PC-9 (cell line): ENCODE measurements at regions not wholly inside any gene's neighbourhood (a gene's known extent, or its start where the extent isn't known, plus 50 kb on each side); places are given as distances from the start of the nearest gene placed in this dataset.
"Not testable (repeated sequence)": the region's sequence is repeated elsewhere in the genome, so short reads cannot be mapped to it uniquely, and the experiment has no call there.

ENCODE experiments used
- BruUV-seq: library from RNA; stranded (reverse); fragments of 400-500 nt; replicated peaks from 2 replicates; lab custom pipeline; 2021; lab: Mats Ljungman, UMichigan
- CTCF ChIA-PET: fragments of 300-600 bp; sonication (Branson Sonifier 250); formaldehyde crosslinking; loops from one replicate; lab custom pipeline; 2022; ENCODE audit warnings: antibody characterized with exemption; lab: Charles Lee
- POLR2A ChIA-PET: fragments of 300-600 bp; sonication (Branson Sonifier 250); formaldehyde crosslinking; loops from one replicate; lab custom pipeline; 2022; ENCODE audit warnings: antibody characterized with exemption; ENCODE audit not compliant: unreplicated experiment; lab: Charles Lee
- DNase-seq, 2 experiments: peaks; one replicate each; pipeline versions ENCODE4 v3.0.0 to v3.0.0-alpha.2; 2015 to 2022; ENCODE audit warnings: mixed read lengths in 1 of 2
- H2AFZ ChIP-seq: fragments of 200-600 bp; sonication (generic); 2 replicates; pipeline ENCODE4 v1.8.1; 2017; ENCODE audit warnings: antibody characterized with exemption
- H3F3A ChIP-seq: fragments of 200-600 bp; sonication (generic); 2 replicates; pipeline ENCODE4 v1.8.1; 2017; ENCODE audit warnings: antibody characterized with exemption, mild to moderate bottlenecking, low read depth; ENCODE audit not compliant: insufficient read depth
- H3K27ac ChIP-seq: fragments of 200-600 bp; sonication (generic); 2 replicates; pipeline ENCODE4 v1.6.1; 2016; ENCODE audit warnings: mixed run types
- H3K27me3 ChIP-seq: fragments of 200-600 bp; sonication (generic); 2 replicates; pipeline ENCODE4 v1.6.1; 2016; ENCODE audit warnings: low read depth, mixed run types; ENCODE audit not compliant: insufficient read depth
- H3K36me3 ChIP-seq: fragments of 200-600 bp; sonication (generic); 2 replicates; pipeline ENCODE4 v1.6.1; 2016; ENCODE audit warnings: low read depth, mixed run types
- H3K4me1 ChIP-seq: fragments of 200-600 bp; sonication (generic); replicated peaks from 2 replicates; pipeline ENCODE4 v1.6.1; 2016; ENCODE audit warnings: mixed run types; ENCODE audit not compliant: insufficient read depth
- H3K4me2 ChIP-seq: fragments of 200-600 bp; sonication (generic); 2 replicates; pipeline ENCODE4 v1.6.1; 2017; ENCODE audit warnings: mixed run types
- H3K4me3 ChIP-seq: fragments of 200-600 bp; sonication (generic); 2 replicates; pipeline ENCODE4 v1.6.1; 2016; ENCODE audit warnings: mixed run types
- H3K79me2 ChIP-seq: fragments of 200-600 bp; sonication (generic); 2 replicates; pipeline ENCODE4 v1.6.1; 2017; ENCODE audit warnings: low read depth, mixed run types
- H3K9me2 ChIP-seq: fragments of 200-600 bp; sonication (generic); 2 replicates; pipeline ENCODE4 v1.8.1; 2017; ENCODE audit warnings: mild to moderate bottlenecking; ENCODE audit not compliant: insufficient read depth
- H3K9me3 ChIP-seq: fragments of 200-600 bp; sonication (generic); 2 replicates; pipeline ENCODE4 v1.8.1; 2016; ENCODE audit warnings: low read depth; ENCODE audit not compliant: insufficient read depth
- H4K20me1 ChIP-seq: fragments of 200-600 bp; sonication (generic); 2 replicates; pipeline ENCODE4 v1.8.1; 2017; ENCODE audit not compliant: insufficient read depth
- CTCF ChIP-seq: fragments of 200-600 bp; sonication (generic); conservative IDR thresholded peaks from 2 replicates; pipeline ENCODE4 v1.6.1; 2017; ENCODE audit warnings: mixed run types, antibody characterized with exemption, mild to moderate bottlenecking, moderate library complexity
- EZH2 ChIP-seq: fragments of 200-600 bp; sonication (generic); IDR thresholded peaks from 2 replicates; pipeline ENCODE4 v1.8.0; 2017; ENCODE audit warnings: antibody characterized with exemption, low read depth
- intact Hi-C: fragments of 100-400 bp; cut with micrococcal nuclease; formaldehyde crosslinking; loops from one replicate; pipeline ENCODE4 v1.10.0; 2022; ENCODE audit not compliant: unreplicated experiment

GRCh38 chr1:112818990-112819689 lies 104.0 kb upstream of the PPM1J start:
- H2AFZ ChIP-seq = no peak overlapping the region
- intact Hi-C loops = no loop called here
- no peaks in the 10 kb centered on the region for H3K36me3 ChIP-seq
- H3K79me2 ChIP-seq = no peaks in the 10 kb centered on the region
- H3K4me2 ChIP-seq = 0 out of 2 replicates have a peak overlapping the region, but pooled peaks have one; percentile 14
- CTCF ChIA-PET = interaction anchor here (0.6 to 0.7 kb wide), 2 partner anchors 12 to 228 kb away, joined by 3 read pairs; no protein-coding TSS in a partner anchor
- TF ChIP-seq EZH2 (no peak), CTCF (no peak)
- no peak overlapping the region for H3K27ac ChIP-seq
- peak in 1 of 2 experiments; percentile 58 for DNase-seq
- peaks cover 9% of the 10 kb centered on the region; the same call in 1 of the 2 replicates for H3F3A ChIP-seq
- H3K27me3 ChIP-seq = no peaks in the 10 kb centered on the region
- no peaks in the 10 kb centered on the region for H3K9me3 ChIP-seq
- no TSS peak for BruUV-seq
- H3K4me3 ChIP-seq = no peak overlapping the region
- peaks cover 15% of the 10 kb centered on the region for H3K4me1 ChIP-seq
- no peaks in the 10 kb centered on the region for H4K20me1 ChIP-seq
- H3K9me2 ChIP-seq = no peaks in the 10 kb centered on the region
- POLR2A ChIA-PET = interaction anchor here (0.6 to 0.7 kb wide), 2 partner anchors 137 to 1295 kb away, joined by 7 to 9 read pairs; partner anchors contain the start of gene SLC16A1

GRCh38 chr1:112817555-112818373 lies 102.6 kb upstream of the PPM1J start:
- ChIA-PET CTCF (interaction anchor here (0.7 kb wide), 1 partner anchor 351 kb away, joined by 8 read pairs; no protein-coding TSS in a partner anchor), POLR2A (no interaction called here)
- H3K9me2 ChIP-seq = no peaks in the 10 kb centered on the region
- no peaks in the 10 kb centered on the region for H3K36me3 ChIP-seq
- no peak overlapping the region for H3K27ac ChIP-seq
- H4K20me1 ChIP-seq = no peaks in the 10 kb centered on the region
- no TSS peak for BruUV-seq
- no peaks in the 10 kb centered on the region for H3K9me3 ChIP-seq
- H3F3A ChIP-seq = peaks cover 9% of the 10 kb centered on the region; the same call in 1 of the 2 replicates
- no peak overlapping the region for H2AFZ ChIP-seq
- peaks cover 15% of the 10 kb centered on the region for H3K4me1 ChIP-seq
- H3K4me3 ChIP-seq = no peak overlapping the region
- no peaks in the 10 kb centered on the region for H3K27me3 ChIP-seq
- no peak overlapping the region for H3K4me2 ChIP-seq
- H3K79me2 ChIP-seq = no peaks in the 10 kb centered on the region
- no peak for DNase-seq
- intact Hi-C loops = no loop called here
- TF ChIP-seq CTCF (no peak), EZH2 (no peak)

GRCh38 chr1:112815376-112815775 lies 100.2 kb upstream of the PPM1J start:
- BruUV-seq = no TSS peak
- Histone ChIP-seq H2AFZ (no peak overlapping the region), H3K9me3 (no peaks in the 10 kb centered on the region), H3K4me2 (no peak overlapping the region), H3K79me2 (no peaks in the 10 kb centered on the region), H3K9me2 (no peaks in the 10 kb centered on the region), H3K27me3 (no peaks in the 10 kb centered on the region), H4K20me1 (no peaks in the 10 kb centered on the region), H3K4me3 (no peak overlapping the region), H3K36me3 (no peaks in the 10 kb centered on the region), H3F3A (peaks cover 9% of the 10 kb centered on the region; the same call in 1 of the 2 replicates), H3K27ac (no peak overlapping the region), H3K4me1 (peaks cover 15% of the 10 kb centered on the region)
- TF ChIP-seq EZH2 (no peak), CTCF (no peak)
- CTCF ChIA-PET = interaction anchor here (1.2 kb wide), 1 partner anchor 10 kb away, joined by 3 read pairs; no protein-coding TSS in a partner anchor
- intact Hi-C loops = no loop called here
- no peak for DNase-seq
- POLR2A ChIA-PET = interaction anchor here (0.6 kb wide), 1 partner anchor 898 kb away, joined by 3 read pairs; no protein-coding TSS in a partner anchor

- H3F3A ChIP-seq, H3K4me2 ChIP-seq, BruUV-seq, H3K4me3 ChIP-seq, H3K27ac ChIP-seq, DNase-seq, H3K79me2 ChIP-seq, H4K20me1 ChIP-seq, H3K9me3 ChIP-seq, intact Hi-C loops, H3K27me3 ChIP-seq, H2AFZ ChIP-seq, H3K9me2 ChIP-seq, H3K36me3 ChIP-seq: not testable (repeated sequence)
- ChIA-PET CTCF (interaction anchor here (1.2 kb wide), 1 partner anchor 9 kb away, joined by 3 read pairs; no protein-coding TSS in a partner anchor), POLR2A (interaction anchor here (0.6 kb wide), 1 partner anchor 899 kb away, joined by 3 read pairs; no protein-coding TSS in a partner anchor)
- peaks cover 15% of the 10 kb centered on the region for H3K4me1 ChIP-seq
Observed at GRCh38 chr1:112814645-112815044, 99.5 kb upstream of the PPM1J start.
